Endothelial cell of umbilical vein (primary cell): ENCODE measurements at regions not wholly inside any gene's neighbourhood (a gene's known extent, or its start where the extent isn't known, plus 50 kb on each side); places are given as distances from the start of the nearest gene placed in this dataset.

ENCODE experiments used
- CTCF ChIP-seq, 2 donors: IDR thresholded peaks; 1 replicate in 1 of 2; 2 replicates in 1 of 2; pipeline ENCODE4 v1.5.1; 2011; ENCODE audit warnings: low read length in 2 of 2, mild to moderate bottlenecking in 2 of 2, moderate library complexity in 2 of 2, control low read depth in 1 of 2, inconsistent platforms in 1 of 2, low read depth in 1 of 2; ENCODE audit not compliant: insufficient read depth in 1 of 2; ENCODE audit errors: extremely low read depth in 1 of 2
- EZH2 ChIP-seq: IDR thresholded peaks from 2 replicates; pipeline ENCODE4 v1.6.1; 2012; ENCODE audit warnings: borderline replicate concordance, low read depth, mild to moderate bottlenecking, moderate library complexity, low read length, inconsistent platforms; ENCODE audit not compliant: severe bottlenecking
- FOS ChIP-seq: IDR thresholded peaks from 2 replicates; pipeline ENCODE4 v1.6.1; 2011; ENCODE audit warnings: mild to moderate bottlenecking, low read length, moderate library complexity, borderline replicate concordance; ENCODE audit not compliant: insufficient read depth
- MAX ChIP-seq: IDR thresholded peaks from 2 replicates; pipeline ENCODE4 v1.6.1; 2011; ENCODE audit not compliant: insufficient read depth, insufficient read length
- POLR2A ChIP-seq: IDR thresholded peaks from 2 replicates; pipeline ENCODE4 v1.6.1; 2012; ENCODE audit warnings: low read depth, mild to moderate bottlenecking, control low read depth, low read length

- TF ChIP-seq CTCF (IDR thresholded peaks at IDR 0.05; ENCODE audit: extremely low read depth in 1 of 2, insufficient read depth in 1 of 2, low read depth in 1 of 2, low read length in 2 of 2) (no peak), MAX (no peak), POLR2A (no peak), FOS (no peak), EZH2 (no peak)
These were observed 310.9 kb upstream of the SLITRK3 start for GRCh38 chr3:165507060-165507459.
